CD4-positive, alpha-beta T cell (primary cell): ENCODE measurements at regions not wholly inside any gene's neighbourhood (a gene's known extent, or its start where the extent isn't known, plus 50 kb on each side); places are given as distances from the start of the nearest gene placed in this dataset.

Experiments used
- ATAC-seq: fragments of 200-7000 bp; cut with Tn5 transposase; one replicate; pipeline ENCODE4 v1.10.0; 2022; ENCODE audit warnings: mild to moderate bottlenecking; ENCODE audit not compliant: poor library complexity
- CTCF ChIA-PET: fragments of 350-600 bp; sonication (Branson Sonifier 250); formaldehyde crosslinking; loops from one replicate; lab custom pipeline; 2021; ENCODE audit warnings: antibody characterized with exemption, inconsistent platforms; lab: Charles Lee
- POLR2A ChIA-PET: fragments of 350-600 bp; sonication (Branson Sonifier 250); formaldehyde crosslinking; loops from one replicate; lab custom pipeline; 2021; ENCODE audit warnings: antibody characterized with exemption, inconsistent platforms; lab: Charles Lee
- DNase-seq, 14 experiments: peaks; one replicate each; pipeline ENCODE4 v3.0.0-alpha.2; 2013 to 2020; ENCODE audit warnings: mixed read lengths in 2 of 14
- H3K27ac ChIP-seq, 2 donors: one replicate each; pipeline versions ENCODE4 v1.5.1 to v1.7.0; 2013; ENCODE audit warnings: low read length in 2 of 2, low read depth in 1 of 2, mild to moderate bottlenecking in 1 of 2
- H3K27me3 ChIP-seq, 2 experiments: 1 replicate in 1 of 2; 2 replicates in 1 of 2; pipeline versions ENCODE4 v1.6.1 to v1.7.0; 2013; ENCODE audit warnings: low read length in 2 of 2, control low read depth in 1 of 2, mild to moderate bottlenecking in 1 of 2, moderate library complexity in 1 of 2; ENCODE audit not compliant: insufficient read depth in 2 of 2, control insufficient read depth in 1 of 2
- H3K36me3 ChIP-seq: one replicate; pipeline ENCODE4 v1.6.1; 2013; ENCODE audit warnings: low read length, control low read depth; ENCODE audit not compliant: insufficient read depth
- H3K4me1 ChIP-seq: one replicate; pipeline ENCODE4 v1.6.1; 2013; ENCODE audit warnings: low read length, control low read depth; ENCODE audit not compliant: insufficient read depth
- H3K4me3 ChIP-seq: one replicate; pipeline ENCODE4 v1.5.1; 2013; ENCODE audit warnings: mild to moderate bottlenecking, low read length, moderate library complexity
- H3K9me3 ChIP-seq, 2 experiments: 1 replicate in 1 of 2; 2 replicates in 1 of 2; pipeline versions ENCODE4 v1.6.1 to v1.7.0; 2013; ENCODE audit warnings: low read length in 2 of 2, mild to moderate bottlenecking in 2 of 2, control low read depth in 1 of 2, moderate library complexity in 1 of 2; ENCODE audit not compliant: control insufficient read depth in 1 of 2, insufficient read depth in 1 of 2
- H3K27ac Mint-ChIP-seq: one replicate; pipeline ENCODE4 v1.8.0; 2020; ENCODE audit warnings: mixed read lengths
- H3K27me3 Mint-ChIP-seq: one replicate; pipeline ENCODE4 v1.8.0; 2021; ENCODE audit warnings: mixed read lengths
- H3K36me3 Mint-ChIP-seq: one replicate; pipeline ENCODE4 v1.8.0; 2021; ENCODE audit warnings: low read depth, mixed read lengths
- H3K4me1 Mint-ChIP-seq: one replicate; pipeline ENCODE4 v1.8.0; 2021; ENCODE audit warnings: low read depth, mixed read lengths
- H3K4me3 Mint-ChIP-seq: one replicate; pipeline ENCODE4 v1.8.0; 2020; ENCODE audit warnings: mild to moderate bottlenecking, mixed read lengths
- H3K9me3 Mint-ChIP-seq: one replicate; pipeline ENCODE4 v1.8.0; 2020; ENCODE audit warnings: mixed read lengths
- intact Hi-C, 2 experiments: fragments of 100-400 bp; cut with DNase I in 1 of 2; cut with micrococcal nuclease in 1 of 2; formaldehyde crosslinking; loops; one replicate each; pipeline versions ENCODE4 v1.15.1 to v1.9.0; 2023 to 2025; cut with DNase I, micrococcal nuclease
- TF ChIP-seq, protein P1 (sequence below): fragments of 200-600 bp; IDR thresholded peaks from one replicate; pipeline ENCODE4 v1.8.0; 2022; ENCODE audit warnings: antibody characterized with exemption, mild to moderate bottlenecking

DNA sequence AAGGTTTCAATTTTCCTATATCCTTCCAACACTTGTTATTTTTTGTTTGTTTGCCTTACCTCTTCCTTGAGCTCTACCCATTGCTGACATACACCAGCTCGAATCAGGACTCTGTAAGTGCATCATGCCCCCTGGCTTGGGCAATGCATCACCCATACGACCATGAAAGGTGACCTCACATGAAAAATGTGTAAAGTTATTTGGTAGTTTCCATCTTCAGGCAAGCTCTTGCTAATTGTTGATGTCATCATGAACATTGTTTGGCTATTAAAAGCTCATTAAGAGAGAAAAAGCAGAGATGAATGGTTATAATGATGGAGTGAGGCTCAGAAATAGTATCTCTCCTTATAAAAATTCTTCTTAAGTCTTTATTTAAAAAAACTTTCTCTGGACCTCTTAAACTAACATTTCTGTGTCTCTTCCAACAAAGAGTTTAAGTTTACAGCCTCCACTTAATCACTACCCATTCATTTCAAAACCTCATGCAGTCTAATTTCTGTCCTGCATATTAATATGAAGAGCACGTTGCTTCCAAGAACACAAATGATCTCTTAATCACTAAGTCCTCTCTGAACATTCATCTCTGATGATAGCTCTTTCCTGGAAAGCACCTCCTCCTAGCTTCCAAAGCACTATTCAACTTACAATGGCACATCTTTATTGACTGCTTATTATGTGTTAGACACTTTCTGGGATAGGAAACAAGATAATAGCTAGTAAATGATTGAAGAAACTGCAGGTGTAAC is 236.3 kb downstream of the NFKBIZ start:
- TF ChIP-seq, protein P1, sequence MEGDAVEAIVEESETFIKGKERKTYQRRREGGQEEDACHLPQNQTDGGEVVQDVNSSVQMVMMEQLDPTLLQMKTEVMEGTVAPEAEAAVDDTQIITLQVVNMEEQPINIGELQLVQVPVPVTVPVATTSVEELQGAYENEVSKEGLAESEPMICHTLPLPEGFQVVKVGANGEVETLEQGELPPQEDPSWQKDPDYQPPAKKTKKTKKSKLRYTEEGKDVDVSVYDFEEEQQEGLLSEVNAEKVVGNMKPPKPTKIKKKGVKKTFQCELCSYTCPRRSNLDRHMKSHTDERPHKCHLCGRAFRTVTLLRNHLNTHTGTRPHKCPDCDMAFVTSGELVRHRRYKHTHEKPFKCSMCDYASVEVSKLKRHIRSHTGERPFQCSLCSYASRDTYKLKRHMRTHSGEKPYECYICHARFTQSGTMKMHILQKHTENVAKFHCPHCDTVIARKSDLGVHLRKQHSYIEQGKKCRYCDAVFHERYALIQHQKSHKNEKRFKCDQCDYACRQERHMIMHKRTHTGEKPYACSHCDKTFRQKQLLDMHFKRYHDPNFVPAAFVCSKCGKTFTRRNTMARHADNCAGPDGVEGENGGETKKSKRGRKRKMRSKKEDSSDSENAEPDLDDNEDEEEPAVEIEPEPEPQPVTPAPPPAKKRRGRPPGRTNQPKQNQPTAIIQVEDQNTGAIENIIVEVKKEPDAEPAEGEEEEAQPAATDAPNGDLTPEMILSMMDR = no peak
- no peak overlapping the region for H3K27ac Mint-ChIP-seq
- CTCF ChIA-PET = interaction anchor here (0.9 kb wide), 1 partner anchor 13 kb away, joined by 3 read pairs; no protein-coding TSS in a partner anchor
- no peaks in the 10 kb centered on the region for H3K27me3 Mint-ChIP-seq
- Histone ChIP-seq H3K27ac (no peak overlapping the region), H3K4me3 (no peak overlapping the region), H3K9me3 (no peaks in the 10 kb centered on the region), H3K36me3 (no peaks in the 10 kb centered on the region), H3K27me3 (no peaks in the 10 kb centered on the region), H3K4me1 (no peaks in the 10 kb centered on the region)
- no peak for ATAC-seq
- no peaks in the 10 kb centered on the region for H3K36me3 Mint-ChIP-seq
- POLR2A ChIA-PET = no interaction called here
- intact Hi-C loops = no loop called here
- DNase-seq = no peak
- H3K4me3 Mint-ChIP-seq = no peak overlapping the region
- H3K9me3 Mint-ChIP-seq = no peaks in the 10 kb centered on the region
- peaks cover 18% of the 10 kb centered on the region for H3K4me1 Mint-ChIP-seq

DNA sequence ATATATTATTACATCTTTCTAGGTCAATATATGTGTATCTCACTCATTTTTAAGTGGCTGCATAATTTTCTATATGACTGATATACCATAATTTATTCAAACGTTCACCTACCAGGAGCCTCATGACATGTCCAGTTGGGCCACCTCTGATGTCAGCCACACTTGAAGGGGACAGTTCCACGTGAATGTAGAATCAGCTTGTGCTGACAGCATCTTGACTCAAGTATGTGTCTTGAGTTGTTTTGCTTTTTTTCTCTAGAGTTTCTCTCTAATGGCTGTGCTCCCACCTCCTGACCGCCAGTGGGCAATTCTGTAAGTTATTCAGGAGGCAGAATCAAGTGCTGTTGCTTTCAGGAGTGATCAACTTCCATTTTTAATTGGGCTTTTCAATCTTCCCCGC is 237.9 kb downstream of the NFKBIZ start:
- H3K9me3 ChIP-seq = no peaks in the 10 kb centered on the region
- H3K27ac Mint-ChIP-seq = no peak overlapping the region
- intact Hi-C loops = no loop called here
- H3K4me1 Mint-ChIP-seq = peaks cover 8% of the 10 kb centered on the region
- POLR2A ChIA-PET = no interaction called here
- CTCF ChIA-PET = no interaction called here
- TF ChIP-seq, protein P1 = no peak
- DNase-seq (no peak), ATAC-seq (no peak)
- H3K27me3 Mint-ChIP-seq = no peaks in the 10 kb centered on the region
- no peaks in the 10 kb centered on the region for H3K36me3 ChIP-seq
- H3K27me3 ChIP-seq = no peaks in the 10 kb centered on the region
- H3K4me3 Mint-ChIP-seq = no peak overlapping the region
- H3K27ac ChIP-seq = no peak overlapping the region
- no peaks in the 10 kb centered on the region for H3K9me3 Mint-ChIP-seq
- H3K36me3 Mint-ChIP-seq = no peaks in the 10 kb centered on the region
- H3K4me1 ChIP-seq = no peaks in the 10 kb centered on the region
- H3K4me3 ChIP-seq = no peak overlapping the region

DNA sequence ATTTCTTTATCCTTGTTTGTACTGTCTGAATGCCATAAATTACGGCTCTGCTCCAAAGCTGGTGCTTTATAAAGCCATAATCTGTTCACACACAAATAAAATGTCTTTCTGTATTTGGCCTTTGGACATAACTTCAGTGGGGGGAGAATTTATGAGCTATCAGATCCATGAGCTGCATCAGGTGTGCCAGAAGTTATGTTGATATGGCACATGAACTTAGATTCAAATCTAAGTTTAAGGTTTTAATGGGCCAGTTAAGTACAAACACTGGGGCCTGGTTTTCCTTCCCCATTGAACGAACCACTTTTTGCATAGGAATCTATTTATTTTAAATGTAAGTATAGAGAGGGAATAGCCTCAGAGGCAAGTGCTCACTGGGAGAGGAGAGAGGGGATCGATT is 239.9 kb downstream of the NFKBIZ start:
- H3K4me1 ChIP-seq = peaks cover 4% of the 10 kb centered on the region
- peaks cover 24% of the 10 kb centered on the region for H3K4me1 Mint-ChIP-seq
- no peak overlapping the region for H3K4me3 ChIP-seq
- H3K9me3 ChIP-seq = no peaks in the 10 kb centered on the region
- ChIA-PET CTCF (interaction anchor here (1.1 kb wide), 2 partner anchors 11 to 14 kb away, joined by 3 read pairs; no protein-coding TSS in a partner anchor), POLR2A (no interaction called here)
- H3K27ac Mint-ChIP-seq = no peak overlapping the region
- no peaks in the 10 kb centered on the region for H3K36me3 ChIP-seq
- no peaks in the 10 kb centered on the region for H3K36me3 Mint-ChIP-seq
- TF ChIP-seq, protein P1 = no peak
- intact Hi-C loops = no loop called here
- ATAC-seq (no peak), DNase-seq (no peak)
- no peak overlapping the region for H3K4me3 Mint-ChIP-seq
- no peaks in the 10 kb centered on the region for H3K27me3 Mint-ChIP-seq
- H3K9me3 Mint-ChIP-seq = no peaks in the 10 kb centered on the region
- no peaks in the 10 kb centered on the region for H3K27me3 ChIP-seq
- no peak overlapping the region for H3K27ac ChIP-seq
